22Rv1 (cell line): ENCODE measurements at regions not wholly inside any gene's neighbourhood (a gene's known extent, or its start where the extent isn't known, plus 50 kb on each side); places are given as distances from the start of the nearest gene placed in this dataset.
"Not testable (repeated sequence)": the region's sequence is repeated elsewhere in the genome, so short reads cannot be mapped to it uniquely, and the experiment has no call there.

Experiments
- CTCF ChIP-seq: fragments of 450-650 bp; IDR thresholded peaks from 2 replicates; pipeline ENCODE4 v1.5.1; 2017; ENCODE audit warnings: mild to moderate bottlenecking
- ZFX ChIP-seq: fragments of 450-650 bp; IDR thresholded peaks from 2 replicates; pipeline ENCODE4 v1.6.1; 2017; ENCODE audit warnings: antibody characterized with exemption, borderline replicate concordance

GRCh38 chr4:65998807-65999517 lies 328.7 kb upstream of the EPHA5 start:
- not testable (repeated sequence) for TF ChIP-seq CTCF, ZFX
